GM10248 (cell line): ENCODE measurements at regions not wholly inside any gene's neighbourhood (a gene's known extent, or its start where the extent isn't known, plus 50 kb on each side); places are given as distances from the start of the nearest gene placed in this dataset.
A peak's percentile ranks its signal among the peaks of the same experiment; 100 is the strongest.

Source experiments
- CTCF ChIA-PET: fragments of 300-600 bp; sonication (Branson Sonifier 250); formaldehyde crosslinking; extraction: SDS; loops from one replicate; lab custom pipeline; 2021; ENCODE audit warnings: antibody characterized with exemption; lab: Yijun Ruan, JAX
- POLR2A ChIA-PET: fragments of 350-650 bp; sonication (Branson Sonifier 250); formaldehyde crosslinking; extraction: SDS; loops from one replicate; lab custom pipeline; 2020; ENCODE audit warnings: antibody characterized with exemption; lab: Yijun Ruan, JAX
- DNase-seq: peaks from one replicate; pipeline ENCODE4 v3.0.0; 2012; ENCODE audit errors: extremely low spot score
- CTCF ChIP-seq: IDR thresholded peaks from 2 replicates; pipeline ENCODE4 v1.5.1; 2012; ENCODE audit warnings: mild to moderate bottlenecking, low read depth; ENCODE audit errors: extremely low read depth, missing control alignments, control extremely low read depth

- CTCF ChIA-PET: no interaction called here
- POLR2A ChIA-PET: no interaction called here
- no peak for TF ChIP-seq CTCF
- DNase-seq: no peak
Measured at GRCh38 chr1:234680331-234680904, 70.4 kb upstream of the IRF2BP2 start.

GRCh38 chr1:234676103-234676594 lies 66.2 kb upstream of the IRF2BP2 start:
- POLR2A ChIA-PET: no interaction called here
- CTCF ChIA-PET: no interaction called here
- DNase-seq: peak; percentile 68
- no peak for TF ChIP-seq CTCF

GRCh38 chr1:234675572-234675971 lies 65.6 kb upstream of the IRF2BP2 start:
- ChIA-PET CTCF (no interaction called here), POLR2A (no interaction called here)

GRCh38 chr1:234675006-234675405 lies 65.0 kb upstream of the IRF2BP2 start:
- DNase-seq: no peak
- ChIA-PET CTCF (interaction anchor here (1.4 kb wide), 1 partner anchor 15 kb away, joined by 3 read pairs; no protein-coding TSS in a partner anchor), POLR2A (no interaction called here)
- TF ChIP-seq CTCF: no peak

More at GRCh38 chr1:234675572-234675971, 65.6 kb upstream of the IRF2BP2 start:
- no peak for DNase-seq
- TF ChIP-seq CTCF: no peak

GRCh38 chr1:234674218-234674815 lies 64.3 kb upstream of the IRF2BP2 start:
- CTCF ChIA-PET: interaction anchor here (1.4 kb wide), 1 partner anchor 16 kb away, joined by 3 read pairs; no protein-coding TSS in a partner anchor

More at GRCh38 chr1:234674218-234674815, 64.3 kb upstream of the IRF2BP2 start:
- no peak for TF ChIP-seq CTCF
- no peak for DNase-seq
- POLR2A ChIA-PET: no interaction called here
